GM23338 (cell line): ENCODE measurements at regions not wholly inside any gene's neighbourhood (a gene's known extent, or its start where the extent isn't known, plus 50 kb on each side); places are given as distances from the start of the nearest gene placed in this dataset.

Experiments
- ATAC-seq: fragments of 200-7000 bp; cut with Tn5 transposase; 3 replicates; pipeline ENCODE4 v1.9.1; 2020
- DNase-seq: peaks from one replicate; pipeline ENCODE4 v3.0.0-alpha.2; 2015; ENCODE audit warnings: low spot score
- H2AFZ ChIP-seq: fragments of 200-600 bp; sonication (generic); 2 replicates; pipeline ENCODE4 v1.8.0; 2016; ENCODE audit warnings: antibody characterized with exemption, mild to moderate bottlenecking, moderate library complexity
- H3F3A ChIP-seq: fragments of 200-600 bp; sonication (generic); replicated peaks from 2 replicates; pipeline ENCODE4 v1.8.0; 2017; ENCODE audit warnings: antibody characterized with exemption, mixed run types, low read depth
- H3K27ac ChIP-seq: fragments of 200-600 bp; sonication (generic); 2 replicates; pipeline ENCODE4 v1.6.1; 2016; ENCODE audit warnings: low read depth
- H3K27me3 ChIP-seq: fragments of 200-600 bp; sonication (generic); 2 replicates; pipeline ENCODE4 v1.8.0; 2016; ENCODE audit warnings: mild to moderate bottlenecking, mixed run types, moderate library complexity; ENCODE audit not compliant: insufficient read depth
- H3K36me3 ChIP-seq: fragments of 200-600 bp; sonication (generic); 2 replicates; pipeline ENCODE4 v1.8.0; 2016; ENCODE audit warnings: mild to moderate bottlenecking; ENCODE audit not compliant: insufficient read depth
- H3K4me1 ChIP-seq: fragments of 200-600 bp; sonication (generic); 2 replicates; pipeline ENCODE4 v1.8.0; 2016; ENCODE audit warnings: mild to moderate bottlenecking, moderate library complexity; ENCODE audit not compliant: insufficient read depth
- H3K4me2 ChIP-seq: fragments of 200-600 bp; sonication (generic); 2 replicates; pipeline ENCODE4 v1.7.1; 2017; ENCODE audit warnings: mixed run types
- H3K4me3 ChIP-seq: fragments of 200-600 bp; sonication (generic); 2 replicates; pipeline ENCODE4 v1.6.1; 2016; ENCODE audit warnings: mixed run types
- H3K79me2 ChIP-seq: fragments of 200-600 bp; sonication (generic); replicated peaks from 2 replicates; pipeline ENCODE4 v1.8.0; 2017; ENCODE audit warnings: mild to moderate bottlenecking; ENCODE audit not compliant: insufficient read depth
- H3K9me2 ChIP-seq: fragments of 200-600 bp; sonication (generic); 2 replicates; pipeline ENCODE4 v1.8.0; 2017; ENCODE audit not compliant: insufficient read depth
- H4K20me1 ChIP-seq: fragments of 200-600 bp; sonication (generic); replicated peaks from 2 replicates; pipeline ENCODE4 v1.8.0; 2017; ENCODE audit warnings: mild to moderate bottlenecking; ENCODE audit not compliant: insufficient read depth
- H3K27ac Mint-ChIP-seq: 2 replicates; pipeline ENCODE4 v1.8.0; 2020; ENCODE audit warnings: inconsistent platforms, mild to moderate bottlenecking, moderate library complexity, mixed read lengths
- H3K27me3 Mint-ChIP-seq: 3 replicates; pipeline ENCODE4 v1.8.0; 2022; ENCODE audit warnings: low read depth, mild to moderate bottlenecking, moderate library complexity, mixed read lengths, inconsistent platforms; ENCODE audit not compliant: insufficient read depth, poor library complexity
- H3K36me3 Mint-ChIP-seq: 3 replicates; pipeline ENCODE4 v1.8.0; 2021; ENCODE audit warnings: low read depth, mild to moderate bottlenecking, inconsistent platforms, moderate library complexity, mixed read lengths
- H3K4me1 Mint-ChIP-seq: 3 replicates; pipeline ENCODE4 v1.8.0; 2020; ENCODE audit warnings: mild to moderate bottlenecking, inconsistent platforms, mixed read lengths
- H3K4me3 Mint-ChIP-seq: 3 replicates; pipeline ENCODE4 v1.8.0; 2021; ENCODE audit warnings: moderate library complexity, mild to moderate bottlenecking, inconsistent platforms, mixed read lengths
- H3K9me3 Mint-ChIP-seq: 3 replicates; pipeline ENCODE4 v1.8.0; 2020; ENCODE audit warnings: moderate library complexity, mild to moderate bottlenecking, inconsistent platforms, mixed read lengths
- CTCF ChIP-seq, 2 experiments: fragments of 200-600 bp in 1 of 2; sonication (generic) in 1 of 2; conservative IDR thresholded peaks; 2 replicates each; pipeline versions ENCODE4 v1.5.1 to v1.6.1; 2016 to 2017; ENCODE audit warnings: antibody characterized with exemption in 2 of 2, low read depth in 2 of 2, mild to moderate bottlenecking in 2 of 2, moderate library complexity in 1 of 2
- JUNB ChIP-seq: IDR thresholded peaks from one replicate; pipeline ENCODE4 v1.6.1; 2016; ENCODE audit warnings: antibody characterized with exemption; ENCODE audit not compliant: unreplicated experiment
- NANOG ChIP-seq: IDR thresholded peaks from 2 replicates; pipeline ENCODE4 v1.6.1; 2016; ENCODE audit warnings: antibody characterized with exemption, borderline replicate concordance
- ZNF331 ChIP-seq: fragments of 250-450 bp; sonication (Bioruptor Pico); IDR thresholded peaks from 2 replicates; pipeline ENCODE4 v1.5.0; 2020; ENCODE audit warnings: low read depth, mild to moderate bottlenecking, moderate library complexity
- ZNF462 ChIP-seq: fragments of 250-450 bp; sonication (Bioruptor Pico); IDR thresholded peaks from 2 replicates; pipeline ENCODE4 v1.5.0; 2020; ENCODE audit warnings: mild to moderate bottlenecking, moderate library complexity

GRCh38 chr11:31939004-31939403 lies 127.9 kb upstream of the PAX6 start:
- H3K4me3 Mint-ChIP-seq = no peak overlapping the region
- DNase-seq (no peak), ATAC-seq (no peak)
- no peaks in the 10 kb centered on the region for H3K36me3 Mint-ChIP-seq
- H4K20me1 ChIP-seq = no peaks in the 10 kb centered on the region
- no peaks in the 10 kb centered on the region for H3K27me3 ChIP-seq
- H3K27me3 Mint-ChIP-seq = peaks cover 2% of the 10 kb centered on the region
- no peaks in the 10 kb centered on the region for H3K9me3 Mint-ChIP-seq
- no peak overlapping the region for H3K4me2 ChIP-seq
- H3K4me1 ChIP-seq = no peaks in the 10 kb centered on the region
- no peaks in the 10 kb centered on the region for H3K9me2 ChIP-seq
- H3K4me1 Mint-ChIP-seq = peaks cover 11% of the 10 kb centered on the region
- H3F3A ChIP-seq = no peaks in the 10 kb centered on the region
- H3K4me3 ChIP-seq = no peak overlapping the region
- no peak overlapping the region for H3K27ac ChIP-seq
- H3K27ac Mint-ChIP-seq = no peak overlapping the region
- H2AFZ ChIP-seq = no peak overlapping the region
- H3K36me3 ChIP-seq = no peaks in the 10 kb centered on the region
- no peaks in the 10 kb centered on the region for H3K79me2 ChIP-seq
- TF ChIP-seq CTCF (conservative IDR thresholded peaks at IDR 0.05; ENCODE audit: low read depth in 2 of 2) (no peak), JUNB (no peak), NANOG (no peak), ZNF331 (CRISPR knock-in tag) (no peak), ZNF462 (CRISPR knock-in tag) (no peak)

- Mint-ChIP-seq H3K27me3 (peaks cover 2% of the 10 kb centered on the region), H3K4me1 (peaks cover 4% of the 10 kb centered on the region), H3K36me3 (no peaks in the 10 kb centered on the region), H3K27ac (no peak overlapping the region), H3K9me3 (no peaks in the 10 kb centered on the region), H3K4me3 (no peak overlapping the region)
- H3K4me3 ChIP-seq = no peak overlapping the region
- H3K4me2 ChIP-seq = no peak overlapping the region
- H3K36me3 ChIP-seq = no peaks in the 10 kb centered on the region
- H2AFZ ChIP-seq = peak overlapping the region; percentile 54; the same call in 1 of the 2 replicates
- H4K20me1 ChIP-seq = no peaks in the 10 kb centered on the region
- H3K79me2 ChIP-seq = no peaks in the 10 kb centered on the region
- H3K9me2 ChIP-seq = no peaks in the 10 kb centered on the region
- H3K27ac ChIP-seq = no peak overlapping the region
- ATAC-seq (no peak), DNase-seq (no peak)
- no peaks in the 10 kb centered on the region for H3K4me1 ChIP-seq
- no peaks in the 10 kb centered on the region for H3F3A ChIP-seq
- H3K27me3 ChIP-seq = no peaks in the 10 kb centered on the region
- TF ChIP-seq ZNF462 (CRISPR knock-in tag) = no peak
Observed at GRCh38 chr11:31936312-31936711, 125.2 kb upstream of the PAX6 start.
